ENCODE measurements at regions not wholly inside any gene's neighbourhood (a gene's known extent, or its start where the extent isn't known, plus 50 kb on each side); places are given as distances from the start of the nearest gene placed in this dataset.
"Not testable (repeated sequence)": the region's sequence is repeated elsewhere in the genome, so short reads cannot be mapped to it uniquely, and the experiment has no call there.

DNA sequence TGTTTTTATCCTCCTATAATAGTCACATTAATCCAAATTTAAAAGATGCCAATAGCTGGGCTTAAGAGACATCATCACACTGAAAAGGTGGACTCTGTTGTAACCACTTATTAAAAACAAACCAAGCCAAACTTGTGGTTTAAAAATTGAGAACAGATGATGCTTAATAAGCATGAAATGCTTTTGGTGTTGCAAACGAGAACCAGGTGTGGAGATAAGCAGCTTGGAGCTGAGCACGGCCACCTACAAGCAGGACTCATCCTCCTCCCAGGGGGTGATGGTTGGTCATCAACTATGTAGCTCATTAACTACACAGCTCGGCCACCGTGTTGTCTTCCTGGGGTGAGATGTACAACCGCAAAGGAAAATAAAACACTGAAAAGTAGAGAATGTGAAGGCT lies 154.4 kb downstream of the NPR3 start:
- no peak overlapping the region for H3K27ac ChIP-seq (ENCODE audit: low read length)

DNA sequence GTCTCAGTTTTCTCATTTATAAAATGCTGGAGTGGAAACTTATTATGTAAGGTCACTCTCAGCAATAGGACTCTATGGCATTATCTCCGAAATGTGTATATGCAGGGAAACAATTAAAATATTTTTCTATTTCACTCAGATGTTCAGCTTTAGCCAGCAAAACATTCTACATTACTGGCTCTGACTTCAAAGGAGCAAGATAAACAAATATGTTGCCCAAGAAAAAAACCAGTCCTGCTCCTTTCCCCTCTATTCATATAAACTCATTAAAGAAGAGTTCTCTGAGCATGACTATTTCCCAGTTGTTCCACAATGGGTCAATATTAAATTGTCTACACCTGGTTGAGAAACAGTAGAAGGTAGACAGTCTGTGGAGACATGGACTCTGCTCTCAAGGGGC lies 155.0 kb downstream of the NPR3 start:
- H3K27ac ChIP-seq (ENCODE audit: low read length) = no peak overlapping the region
- H3K27me3 ChIP-seq (ENCODE audit: control insufficient read depth, insufficient read depth, low read length) = no peaks in the 10 kb centered on the region
- H3K4me1 ChIP-seq (ENCODE audit: control insufficient read depth, low read depth, low read length) = peaks cover 5% of the 10 kb centered on the region
- no peak overlapping the region for H3K4me3 ChIP-seq (ENCODE audit: low read length)
- H3K9me3 ChIP-seq (ENCODE audit: control insufficient read depth, low read depth, low read length) = no peaks in the 10 kb centered on the region
- H3K36me3 ChIP-seq (ENCODE audit: control insufficient read depth, low read depth, low read length) = no peaks in the 10 kb centered on the region
- H3K9ac ChIP-seq (ENCODE audit: low read length) = no peak overlapping the region

More for the DNA sequence above, 154.4 kb downstream of the NPR3 start:
- Histone ChIP-seq H3K9ac (ENCODE audit: low read length) (no peak overlapping the region), H3K4me3 (ENCODE audit: low read length) (no peak overlapping the region), H3K36me3 (ENCODE audit: control insufficient read depth, low read depth, low read length) (no peaks in the 10 kb centered on the region), H3K4me1 (ENCODE audit: control insufficient read depth, low read depth, low read length) (peaks cover 3% of the 10 kb centered on the region), H3K27me3 (ENCODE audit: control insufficient read depth, insufficient read depth, low read length) (no peaks in the 10 kb centered on the region), H3K9me3 (ENCODE audit: control insufficient read depth, low read depth, low read length) (peaks cover 3% of the 10 kb centered on the region)

DNA sequence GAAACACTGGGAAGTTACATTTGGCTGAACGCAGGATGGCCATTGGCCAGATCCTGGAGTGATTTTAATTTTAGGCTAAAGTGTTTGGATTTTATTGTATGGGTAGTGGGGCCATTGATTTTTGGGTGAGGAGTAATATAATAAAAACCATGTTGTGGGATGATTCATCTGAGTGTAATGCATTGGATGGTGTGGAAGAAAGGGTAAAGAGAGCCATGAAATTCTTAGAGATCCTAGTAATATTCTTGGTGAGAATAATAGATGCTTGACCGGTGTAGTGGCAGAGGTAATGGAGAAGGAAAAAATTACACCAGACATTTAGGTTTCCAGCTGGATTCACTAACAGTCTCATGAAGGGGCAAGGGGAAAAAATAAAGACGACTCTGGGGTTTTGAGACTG lies 158.1 kb downstream of the NPR3 start:
- no peaks in the 10 kb centered on the region for H3K9me3 ChIP-seq (ENCODE audit: control insufficient read depth, low read depth, low read length)
- H3K27ac ChIP-seq (ENCODE audit: low read length) = no peak overlapping the region
- no peaks in the 10 kb centered on the region for H3K36me3 ChIP-seq (ENCODE audit: control insufficient read depth, low read depth, low read length)
- peaks cover 5% of the 10 kb centered on the region for H3K4me1 ChIP-seq (ENCODE audit: control insufficient read depth, low read depth, low read length)
- H3K9ac ChIP-seq (ENCODE audit: low read length) = no peak overlapping the region
- H3K27me3 ChIP-seq (ENCODE audit: control insufficient read depth, insufficient read depth, low read length) = no peaks in the 10 kb centered on the region
- no peak overlapping the region for H3K4me3 ChIP-seq (ENCODE audit: low read length)

DNA sequence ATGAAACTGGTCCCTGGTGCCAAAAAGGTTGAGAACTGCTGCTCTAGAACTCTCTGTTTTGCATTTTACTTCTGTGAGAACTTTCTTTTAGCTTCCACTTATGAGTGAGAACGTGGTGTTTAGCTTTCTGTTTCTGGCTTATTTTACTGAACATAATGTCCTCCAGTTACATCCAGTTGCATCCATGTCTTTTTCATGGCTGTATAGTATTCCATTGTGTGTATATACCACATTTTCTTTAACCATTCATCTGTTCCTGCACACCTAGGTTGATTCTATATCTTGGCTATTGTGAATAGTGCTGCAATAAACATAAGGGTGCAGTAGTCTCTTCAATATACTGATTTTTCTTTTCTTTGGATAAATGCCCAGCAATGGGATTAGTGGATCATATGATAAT lies 165.7 kb downstream of the NPR3 start:
- H3K9ac ChIP-seq (ENCODE audit: low read length) = no peak overlapping the region

DNA sequence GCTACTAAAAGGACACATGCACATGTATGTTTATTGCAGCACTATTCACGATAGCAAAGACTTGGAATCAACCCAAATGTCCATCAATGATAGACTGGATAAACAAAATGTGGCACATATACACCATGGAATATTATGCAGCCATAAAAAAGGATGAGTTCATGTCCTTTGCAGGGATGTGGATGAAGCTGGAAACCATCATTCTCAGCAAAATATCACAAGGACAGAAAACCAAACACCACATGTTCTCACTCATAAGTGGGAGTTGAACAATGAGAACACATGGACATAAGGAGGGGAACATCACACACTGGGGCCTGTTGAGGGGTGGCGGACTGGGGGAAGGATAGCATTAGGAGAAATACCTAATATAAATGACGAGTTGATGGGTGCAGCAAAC lies 168.2 kb downstream of the NPR3 start:
- H3K4me1 ChIP-seq (ENCODE audit: control insufficient read depth, low read depth, low read length); H3K27me3 ChIP-seq (ENCODE audit: control insufficient read depth, insufficient read depth, low read length); H3K36me3 ChIP-seq (ENCODE audit: control insufficient read depth, low read depth, low read length); H3K9me3 ChIP-seq (ENCODE audit: control insufficient read depth, low read depth, low read length); H3K4me3 ChIP-seq (ENCODE audit: low read length); H3K27ac ChIP-seq (ENCODE audit: low read length); H3K9ac ChIP-seq (ENCODE audit: low read length): not testable (repeated sequence)

More for the DNA sequence above, 165.7 kb downstream of the NPR3 start:
- Histone ChIP-seq H3K4me3 (ENCODE audit: low read length) (no peak overlapping the region), H3K9me3 (ENCODE audit: control insufficient read depth, low read depth, low read length) (no peaks in the 10 kb centered on the region), H3K4me1 (ENCODE audit: control insufficient read depth, low read depth, low read length) (no peaks in the 10 kb centered on the region), H3K36me3 (ENCODE audit: control insufficient read depth, low read depth, low read length) (no peaks in the 10 kb centered on the region), H3K27me3 (ENCODE audit: control insufficient read depth, insufficient read depth, low read length) (no peaks in the 10 kb centered on the region), H3K27ac (ENCODE audit: low read length) (no peak overlapping the region)

DNA sequence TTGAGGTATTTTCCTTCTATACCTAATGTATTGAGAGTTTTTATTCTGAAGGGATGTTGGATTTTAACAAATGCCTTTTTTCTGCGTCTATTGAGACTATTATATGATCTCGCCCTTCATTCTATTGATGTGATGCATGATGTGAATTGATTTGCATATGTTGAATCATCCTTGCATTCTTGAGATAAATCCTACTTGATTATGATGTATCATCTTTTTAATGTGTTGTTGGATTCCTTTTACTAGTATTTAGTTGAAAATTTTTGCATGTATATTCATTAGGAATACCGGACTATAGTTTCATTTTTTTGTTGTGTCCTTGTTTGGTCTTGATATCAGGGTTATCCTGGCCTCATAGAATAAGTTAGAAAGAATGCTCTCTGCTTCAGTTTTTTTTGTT lies 169.7 kb downstream of the NPR3 start:
- no peaks in the 10 kb centered on the region for H3K36me3 ChIP-seq (ENCODE audit: control insufficient read depth, low read depth, low read length)
- no peak overlapping the region for H3K4me3 ChIP-seq (ENCODE audit: low read length)
- no peak overlapping the region for H3K9ac ChIP-seq (ENCODE audit: low read length)
- H3K4me1 ChIP-seq (ENCODE audit: control insufficient read depth, low read depth, low read length) = no peaks in the 10 kb centered on the region
- no peak overlapping the region for H3K27ac ChIP-seq (ENCODE audit: low read length)
- no peaks in the 10 kb centered on the region for H3K27me3 ChIP-seq (ENCODE audit: control insufficient read depth, insufficient read depth, low read length)
- no peaks in the 10 kb centered on the region for H3K9me3 ChIP-seq (ENCODE audit: control insufficient read depth, low read depth, low read length)

DNA sequence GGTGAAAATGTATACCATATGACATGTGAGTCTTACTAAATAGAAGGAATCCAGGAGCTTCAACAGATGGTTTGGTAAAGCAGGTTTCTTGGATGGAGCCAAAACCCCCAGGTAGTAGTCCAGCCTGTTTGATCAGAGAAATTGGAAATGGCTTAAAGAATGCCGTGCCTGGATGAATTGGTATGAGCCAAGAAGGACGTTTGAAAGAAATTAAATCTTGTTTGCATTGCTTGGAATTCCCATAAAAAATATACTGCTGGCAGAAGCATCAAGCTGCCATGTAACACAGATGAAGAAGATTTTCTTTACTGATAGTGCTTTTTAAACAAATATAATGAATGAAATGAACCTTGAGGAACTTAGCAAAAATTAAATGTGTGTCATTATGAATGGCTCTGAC lies 176.3 kb downstream of the NPR3 start:
- H3K4me1 ChIP-seq (ENCODE audit: control insufficient read depth, low read depth, low read length) = no peaks in the 10 kb centered on the region
- H3K9me3 ChIP-seq (ENCODE audit: control insufficient read depth, low read depth, low read length) = no peaks in the 10 kb centered on the region
- no peaks in the 10 kb centered on the region for H3K27me3 ChIP-seq (ENCODE audit: control insufficient read depth, insufficient read depth, low read length)
- H3K36me3 ChIP-seq (ENCODE audit: control insufficient read depth, low read depth, low read length) = no peaks in the 10 kb centered on the region
- H3K27ac ChIP-seq (ENCODE audit: low read length) = no peak overlapping the region
- no peak overlapping the region for H3K4me3 ChIP-seq (ENCODE audit: low read length)
- H3K9ac ChIP-seq (ENCODE audit: low read length) = no peak overlapping the region

DNA sequence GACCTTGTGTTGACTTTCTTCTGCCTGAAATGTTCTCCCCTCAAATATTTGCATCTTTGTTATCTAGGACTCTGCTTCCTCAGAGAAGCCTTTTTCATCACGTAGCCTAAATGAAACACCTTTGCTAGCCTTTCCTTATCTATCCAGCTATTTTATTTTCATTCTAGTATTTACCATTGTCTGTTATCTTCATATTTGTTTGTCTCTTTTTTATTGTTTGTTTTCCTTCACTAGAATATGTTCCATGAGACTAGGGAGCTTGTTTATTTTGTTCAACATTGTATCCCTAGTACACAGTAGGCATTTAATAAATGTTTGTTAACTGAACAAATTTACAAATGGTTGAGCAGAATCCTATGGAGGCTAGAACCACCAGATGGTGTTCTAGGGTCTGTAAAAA lies 178.0 kb downstream of the NPR3 start:
- Histone ChIP-seq H3K27ac (ENCODE audit: low read length) (no peak overlapping the region), H3K9ac (ENCODE audit: low read length) (no peak overlapping the region), H3K4me3 (ENCODE audit: low read length) (no peak overlapping the region), H3K4me1 (ENCODE audit: control insufficient read depth, low read depth, low read length) (no peaks in the 10 kb centered on the region), H3K27me3 (ENCODE audit: control insufficient read depth, insufficient read depth, low read length) (no peaks in the 10 kb centered on the region), H3K36me3 (ENCODE audit: control insufficient read depth, low read depth, low read length) (no peaks in the 10 kb centered on the region), H3K9me3 (ENCODE audit: control insufficient read depth, low read depth, low read length) (no peaks in the 10 kb centered on the region)

DNA sequence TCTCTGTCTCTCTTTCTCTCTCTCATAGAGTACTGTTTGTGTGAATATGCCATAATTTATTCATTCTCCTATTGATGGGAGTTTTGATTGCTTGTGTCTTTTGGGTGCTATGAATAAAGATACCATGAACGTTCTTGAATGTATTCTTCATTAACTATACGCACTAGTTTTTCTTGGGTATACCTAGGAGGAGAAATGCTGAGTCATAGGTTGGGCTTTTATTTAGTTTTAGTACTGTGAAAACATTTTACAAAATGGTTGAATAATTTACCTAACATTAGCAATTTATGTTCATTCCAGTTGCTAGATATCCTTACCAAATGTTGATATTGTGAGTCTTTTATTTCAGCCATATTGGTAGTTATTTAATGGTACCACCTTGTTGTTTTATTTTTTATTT lies 192.5 kb downstream of the NPR3 start:
- Histone ChIP-seq H3K27ac (ENCODE audit: low read length) (no peak overlapping the region), H3K4me3 (ENCODE audit: low read length) (no peak overlapping the region), H3K36me3 (ENCODE audit: control insufficient read depth, low read depth, low read length) (no peaks in the 10 kb centered on the region), H3K27me3 (ENCODE audit: control insufficient read depth, insufficient read depth, low read length) (no peaks in the 10 kb centered on the region), H3K4me1 (ENCODE audit: control insufficient read depth, low read depth, low read length) (no peaks in the 10 kb centered on the region), H3K9me3 (ENCODE audit: control insufficient read depth, low read depth, low read length) (no peaks in the 10 kb centered on the region), H3K9ac (ENCODE audit: low read length) (no peak overlapping the region)

DNA sequence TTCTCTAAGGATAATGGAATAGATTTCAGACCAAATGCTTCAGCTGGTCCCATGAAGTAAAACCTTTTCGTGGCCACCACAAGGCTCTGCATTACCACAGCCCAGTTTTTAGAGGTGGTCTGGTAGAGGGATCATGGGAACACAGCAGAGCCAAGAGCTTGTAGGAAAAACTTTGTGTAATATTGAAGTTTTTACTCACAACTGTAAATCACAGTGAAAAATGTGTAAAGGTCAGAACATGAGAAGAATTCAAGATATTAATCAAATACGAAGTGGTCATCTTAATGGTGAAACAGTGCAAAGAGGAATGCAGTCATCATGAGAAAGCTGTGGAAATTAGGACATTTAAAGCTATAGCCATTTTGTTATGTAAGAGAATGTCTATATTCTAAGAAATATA lies 197.5 kb downstream of the NPR3 start:
- no peaks in the 10 kb centered on the region for H3K9me3 ChIP-seq (ENCODE audit: control insufficient read depth, low read depth, low read length)
- no peaks in the 10 kb centered on the region for H3K4me1 ChIP-seq (ENCODE audit: control insufficient read depth, low read depth, low read length)
- H3K9ac ChIP-seq (ENCODE audit: low read length) = no peak overlapping the region
- H3K27me3 ChIP-seq (ENCODE audit: control insufficient read depth, insufficient read depth, low read length) = no peaks in the 10 kb centered on the region
- H3K27ac ChIP-seq (ENCODE audit: low read length) = no peak overlapping the region
- H3K36me3 ChIP-seq (ENCODE audit: control insufficient read depth, low read depth, low read length) = no peaks in the 10 kb centered on the region
- no peak overlapping the region for H3K4me3 ChIP-seq (ENCODE audit: low read length)

DNA sequence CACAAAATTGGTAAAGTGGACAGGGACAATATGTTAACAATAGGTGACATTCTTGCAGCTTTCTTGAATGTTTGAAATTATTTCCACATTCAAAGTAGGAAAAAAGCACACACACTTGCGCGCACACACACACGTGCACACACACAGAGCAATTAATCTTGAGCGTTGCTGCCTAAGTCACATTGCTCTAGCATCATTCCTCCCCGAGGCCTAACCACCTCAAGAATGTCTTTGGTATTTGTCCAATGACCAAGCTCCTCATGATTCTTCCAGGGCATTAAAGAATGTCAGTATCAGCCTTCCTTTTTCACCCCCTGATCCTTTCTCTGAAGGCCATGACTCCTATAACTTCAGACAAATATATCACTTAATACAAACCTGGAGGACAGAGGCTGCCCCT lies 198.1 kb downstream of the NPR3 start:
- no peaks in the 10 kb centered on the region for H3K9me3 ChIP-seq (ENCODE audit: control insufficient read depth, low read depth, low read length)

DNA sequence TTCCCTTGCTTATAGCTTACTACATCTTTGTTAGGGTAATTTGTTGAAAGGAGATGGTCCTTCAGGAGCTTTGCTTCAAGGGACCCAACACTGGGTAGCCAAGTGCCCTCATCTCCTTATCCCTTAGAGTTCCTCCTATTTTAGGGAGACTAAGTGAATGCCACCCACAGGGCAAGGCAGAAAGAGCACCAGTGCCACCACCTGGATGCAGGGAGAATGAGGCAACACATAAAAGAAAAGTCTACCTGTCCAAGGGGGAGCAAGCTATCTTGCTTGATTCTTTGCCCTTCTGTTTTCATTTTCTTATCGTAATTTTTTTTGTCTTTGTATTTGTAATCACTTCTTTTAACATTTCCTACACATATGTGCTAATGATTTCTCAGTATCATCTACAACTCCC lies 205.5 kb downstream of the NPR3 start:
- Histone ChIP-seq H3K27ac (ENCODE audit: low read length) (no peak overlapping the region), H3K4me3 (ENCODE audit: low read length) (no peak overlapping the region), H3K9me3 (ENCODE audit: control insufficient read depth, low read depth, low read length) (no peaks in the 10 kb centered on the region), H3K36me3 (ENCODE audit: control insufficient read depth, low read depth, low read length) (no peaks in the 10 kb centered on the region), H3K4me1 (ENCODE audit: control insufficient read depth, low read depth, low read length) (no peaks in the 10 kb centered on the region), H3K9ac (ENCODE audit: low read length) (no peak overlapping the region), H3K27me3 (ENCODE audit: control insufficient read depth, insufficient read depth, low read length) (no peaks in the 10 kb centered on the region)

More for the DNA sequence above, 198.1 kb downstream of the NPR3 start:
- H3K27me3 ChIP-seq (ENCODE audit: control insufficient read depth, insufficient read depth, low read length) = no peaks in the 10 kb centered on the region
- H3K4me3 ChIP-seq (ENCODE audit: low read length) = no peak overlapping the region
- H3K9ac ChIP-seq (ENCODE audit: low read length) = no peak overlapping the region
- H3K4me1 ChIP-seq (ENCODE audit: control insufficient read depth, low read depth, low read length) = no peaks in the 10 kb centered on the region
- no peaks in the 10 kb centered on the region for H3K36me3 ChIP-seq (ENCODE audit: control insufficient read depth, low read depth, low read length)
- no peak overlapping the region for H3K27ac ChIP-seq (ENCODE audit: low read length)
